B cell (primary cell): ENCODE measurements at regions not wholly inside any gene's neighbourhood (a gene's known extent, or its start where the extent isn't known, plus 50 kb on each side); places are given as distances from the start of the nearest gene placed in this dataset.

ENCODE experiments used
- ATAC-seq: fragments of 200-7000 bp; cut with Tn5 transposase; one replicate; pipeline ENCODE4 v1.10.0; 2021; ENCODE audit warnings: low read depth, mild to moderate bottlenecking, moderate number of reproducible peaks, moderate library complexity
- CTCF ChIA-PET: fragments of 350-600 bp; sonication (Branson Sonifier 250); formaldehyde crosslinking; loops from one replicate; lab custom pipeline; 2021; ENCODE audit warnings: antibody characterized with exemption, inconsistent platforms; lab: Charles Lee
- POLR2A ChIA-PET: fragments of 350-600 bp; sonication (Branson Sonifier 250); formaldehyde crosslinking; loops from one replicate; lab custom pipeline; 2021; ENCODE audit warnings: antibody characterized with exemption; lab: Charles Lee
- DNase-seq: peaks from one replicate; pipeline ENCODE4 v3.0.0; 2013
- H2AFZ ChIP-seq: 2 replicates; pipeline ENCODE4 v1.6.1; 2012; ENCODE audit warnings: mild to moderate bottlenecking, low read depth, low read length; ENCODE audit not compliant: insufficient read depth, poor library complexity, severe bottlenecking
- H3K27ac ChIP-seq, 2 donors: 1 replicate in 1 of 2; 2 replicates in 1 of 2; pipeline ENCODE4 v1.5.1; 2012 to 2013; ENCODE audit warnings: low read length in 2 of 2, mild to moderate bottlenecking in 2 of 2, moderate library complexity in 1 of 2
- H3K27me3 ChIP-seq, 4 experiments: fragments of 200-600 bp in 1 of 4; sonication (generic) in 1 of 4; replicated peaks in 1 of 4; 1 replicate in 2 of 4; 2 replicates in 2 of 4; pipeline versions ENCODE4 v1.6.1 to v1.7.0; 2013 to 2016; ENCODE audit warnings: low read length in 3 of 4, mild to moderate bottlenecking in 2 of 4, mixed read lengths in 1 of 4, moderate library complexity in 1 of 4; ENCODE audit not compliant: insufficient read depth in 4 of 4, control insufficient read depth in 3 of 4; ENCODE audit errors: control extremely low read depth in 1 of 4
- H3K36me3 ChIP-seq, 2 experiments: replicated peaks in 1 of 2; 1 replicate in 1 of 2; 2 replicates in 1 of 2; pipeline versions ENCODE4 v1.6.1 to v1.7.1; 2013; ENCODE audit warnings: low read length in 1 of 2; ENCODE audit not compliant: insufficient read depth in 2 of 2, control insufficient read depth in 1 of 2; ENCODE audit errors: control extremely low read depth in 1 of 2, extremely low read depth in 1 of 2
- H3K4me1 ChIP-seq, 2 donors: fragments of 200-600 bp in 1 of 2; sonication (generic) in 1 of 2; 1 replicate in 1 of 2; 2 replicates in 1 of 2; pipeline versions ENCODE4 v1.5.1 to v1.6.1; 2013 to 2017; ENCODE audit warnings: low read length in 2 of 2; ENCODE audit not compliant: control insufficient read depth in 2 of 2, insufficient read depth in 2 of 2
- H3K4me2 ChIP-seq: replicated peaks from 2 replicates; pipeline ENCODE3; 2012; ENCODE audit warnings: mild to moderate bottlenecking, low read depth, low read length; ENCODE audit not compliant: poor library complexity, severe bottlenecking
- H3K4me3 ChIP-seq, 5 experiments: fragments of 200-600 bp in 1 of 5; sonication (generic) in 1 of 5; 1 replicate in 3 of 5; 2 replicates in 2 of 5; pipeline versions ENCODE4 v1.5.1 to v1.7.0; 2011 to 2016; ENCODE audit warnings: low read length in 4 of 5, mild to moderate bottlenecking in 4 of 5, low read depth in 2 of 5, control low read depth in 1 of 5, moderate library complexity in 1 of 5; ENCODE audit not compliant: insufficient read depth in 1 of 5; ENCODE audit errors: control extremely low read depth in 1 of 5, extremely low read depth in 1 of 5
- H3K79me2 ChIP-seq: fragments of 200-600 bp; sonication (generic); one replicate; pipeline ENCODE4 v1.6.0; 2016; ENCODE audit warnings: low read length; ENCODE audit not compliant: control insufficient read depth, insufficient read depth
- H3K9ac ChIP-seq: fragments of 200-600 bp; sonication (generic); 2 replicates; pipeline ENCODE4 v1.6.1; 2017; ENCODE audit warnings: mild to moderate bottlenecking, low read length, moderate library complexity
- H3K9me3 ChIP-seq, 3 donors: one replicate each; pipeline versions ENCODE4 v1.6.1 to v1.7.1; 2013; ENCODE audit warnings: low read length in 2 of 3; ENCODE audit not compliant: control insufficient read depth in 2 of 3, insufficient read depth in 1 of 3; ENCODE audit errors: control extremely low read depth in 1 of 3
- H4K20me1 ChIP-seq: 2 replicates; pipeline ENCODE4 v1.6.0; 2012; ENCODE audit warnings: mild to moderate bottlenecking, low read length; ENCODE audit not compliant: insufficient read depth, control insufficient read depth, poor library complexity, severe bottlenecking
- H3K27ac Mint-ChIP-seq: one replicate; pipeline ENCODE4 v1.8.0; 2021; ENCODE audit warnings: mixed read lengths
- H3K27me3 Mint-ChIP-seq: one replicate; pipeline ENCODE4 v1.8.0; 2021; ENCODE audit warnings: mixed read lengths
- H3K4me1 Mint-ChIP-seq: one replicate; pipeline ENCODE4 v1.8.0; 2021; ENCODE audit warnings: mixed read lengths
- H3K4me3 Mint-ChIP-seq: one replicate; pipeline ENCODE4 v1.8.0; 2021; ENCODE audit warnings: mixed read lengths
- H3K9me3 Mint-ChIP-seq: one replicate; pipeline ENCODE4 v1.8.0; 2022; ENCODE audit warnings: mixed read lengths; ENCODE audit not compliant: insufficient read depth
- EZH2 ChIP-seq: IDR thresholded peaks from 2 replicates; pipeline ENCODE4 v1.6.1; 2012; ENCODE audit warnings: borderline replicate concordance, low read depth, mild to moderate bottlenecking, moderate library complexity, low read length; ENCODE audit not compliant: insufficient read depth, poor library complexity, severe bottlenecking
- WGBS: methylation state at CpG from one replicate; pipeline ENCODE4 v1.1.5; 2013; ENCODE audit warnings: missing lambda C conversion rate; ENCODE audit not compliant: insufficient coverage; 5-methylcytosine and 5-hydroxymethylcytosine counted together
- intact Hi-C: fragments of 100-400 bp; cut with micrococcal nuclease; formaldehyde crosslinking; loops from one replicate; pipeline ENCODE4 v1.10.0; 2022
- TF ChIP-seq, protein P1 (sequence below): fragments of 200-600 bp; IDR thresholded peaks from one replicate; pipeline ENCODE4 v1.8.0; 2022; ENCODE audit warnings: antibody characterized with exemption, mild to moderate bottlenecking

DNA sequence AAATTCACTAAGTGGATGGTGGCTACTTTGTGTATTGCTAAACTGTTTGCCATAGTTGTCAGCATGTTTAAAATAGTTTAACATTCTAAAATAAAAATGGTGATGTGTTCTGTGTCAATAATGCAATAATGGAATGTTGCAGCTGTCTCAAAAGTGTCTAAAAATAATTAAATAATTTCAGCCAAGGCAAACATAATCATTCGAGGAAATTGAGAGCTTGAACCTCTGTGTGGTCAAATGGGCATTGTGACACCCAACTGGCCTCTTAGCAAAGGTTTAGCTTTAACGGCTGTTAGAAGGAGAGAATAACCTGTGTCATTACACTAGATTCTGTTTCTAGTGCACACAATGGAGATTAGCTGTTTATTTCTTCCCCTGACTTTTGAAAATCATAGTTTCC is 278.5 kb downstream of the TMEM167A start:
- TF ChIP-seq, protein P1, sequence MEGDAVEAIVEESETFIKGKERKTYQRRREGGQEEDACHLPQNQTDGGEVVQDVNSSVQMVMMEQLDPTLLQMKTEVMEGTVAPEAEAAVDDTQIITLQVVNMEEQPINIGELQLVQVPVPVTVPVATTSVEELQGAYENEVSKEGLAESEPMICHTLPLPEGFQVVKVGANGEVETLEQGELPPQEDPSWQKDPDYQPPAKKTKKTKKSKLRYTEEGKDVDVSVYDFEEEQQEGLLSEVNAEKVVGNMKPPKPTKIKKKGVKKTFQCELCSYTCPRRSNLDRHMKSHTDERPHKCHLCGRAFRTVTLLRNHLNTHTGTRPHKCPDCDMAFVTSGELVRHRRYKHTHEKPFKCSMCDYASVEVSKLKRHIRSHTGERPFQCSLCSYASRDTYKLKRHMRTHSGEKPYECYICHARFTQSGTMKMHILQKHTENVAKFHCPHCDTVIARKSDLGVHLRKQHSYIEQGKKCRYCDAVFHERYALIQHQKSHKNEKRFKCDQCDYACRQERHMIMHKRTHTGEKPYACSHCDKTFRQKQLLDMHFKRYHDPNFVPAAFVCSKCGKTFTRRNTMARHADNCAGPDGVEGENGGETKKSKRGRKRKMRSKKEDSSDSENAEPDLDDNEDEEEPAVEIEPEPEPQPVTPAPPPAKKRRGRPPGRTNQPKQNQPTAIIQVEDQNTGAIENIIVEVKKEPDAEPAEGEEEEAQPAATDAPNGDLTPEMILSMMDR, result no peak
- no peak for TF ChIP-seq EZH2
- Mint-ChIP-seq H3K27me3 (peaks cover 3% of the 10 kb centered on the region), H3K27ac (no peak overlapping the region), H3K4me1 (peaks cover 2% of the 10 kb centered on the region), H3K9me3 (no peaks in the 10 kb centered on the region), H3K4me3 (no peak overlapping the region)
- H3K9me3 ChIP-seq, result no peaks in the 10 kb centered on the region
- H3K79me2 ChIP-seq, result no peaks in the 10 kb centered on the region
- no peaks in the 10 kb centered on the region for H3K4me1 ChIP-seq
- H3K27me3 ChIP-seq, result no peaks in the 10 kb centered on the region
- DNase-seq, result no peak
- H3K4me3 ChIP-seq, result no peak overlapping the region
- H2AFZ ChIP-seq, result no peak overlapping the region
- CTCF ChIA-PET, result no interaction called here
- H4K20me1 ChIP-seq, result no peaks in the 10 kb centered on the region
- intact Hi-C loops, result no loop called here
- ATAC-seq, result no peak
- no peaks in the 10 kb centered on the region for H3K36me3 ChIP-seq
- no peak overlapping the region for H3K27ac ChIP-seq
- POLR2A ChIA-PET, result no interaction called here
- H3K9ac ChIP-seq, result no peak overlapping the region
- WGBS, result no CpG with 5 or more reads among the region's 2 CpGs
- no peak overlapping the region for H3K4me2 ChIP-seq

DNA sequence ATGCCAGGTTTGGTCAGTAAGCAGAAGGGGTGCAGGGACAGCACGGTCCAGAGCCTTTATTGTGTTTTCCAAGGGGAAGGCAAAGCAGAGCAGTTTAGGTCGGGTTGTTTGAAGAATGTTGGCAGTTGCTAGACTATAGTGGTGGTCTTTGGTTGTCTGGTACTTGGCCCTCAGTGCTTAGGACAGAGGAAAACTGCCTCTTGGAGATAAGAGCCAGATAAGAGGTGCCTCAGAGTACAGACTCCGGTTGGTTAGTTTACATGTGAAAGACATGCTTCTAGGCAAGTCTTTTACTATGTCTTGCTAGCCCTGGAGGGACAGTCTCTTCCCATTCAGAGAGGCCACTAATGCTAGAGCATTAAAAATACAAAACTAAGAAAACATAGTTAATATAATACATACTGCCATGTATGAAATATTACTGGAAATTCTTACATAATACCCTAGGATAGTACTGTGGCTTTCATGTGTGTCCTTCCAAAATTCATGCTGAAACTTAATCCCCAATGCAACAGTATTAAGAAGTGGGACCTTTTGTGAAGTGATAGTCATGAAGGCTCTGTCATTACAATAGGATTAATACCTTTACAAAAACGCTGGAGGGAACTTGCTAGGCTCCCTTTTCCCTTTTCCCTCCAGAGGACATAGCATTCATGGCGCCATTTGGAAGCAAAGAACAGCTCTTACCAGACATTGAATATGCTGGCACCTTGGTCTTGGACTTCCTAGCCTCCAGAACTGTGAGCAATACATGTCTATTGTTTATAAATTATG is 280.4 kb downstream of the TMEM167A start:
- intact Hi-C loops, result no loop called here
- Mint-ChIP-seq H3K4me3 (no peak overlapping the region), H3K4me1 (no peaks in the 10 kb centered on the region), H3K27me3 (peaks cover 3% of the 10 kb centered on the region), H3K9me3 (peaks cover 3% of the 10 kb centered on the region), H3K27ac (no peak overlapping the region)
- no peak overlapping the region for H3K27ac ChIP-seq
- H3K4me1 ChIP-seq, result no peaks in the 10 kb centered on the region
- H3K9me3 ChIP-seq, result no peaks in the 10 kb centered on the region
- ChIA-PET CTCF (no interaction called here), POLR2A (no interaction called here)
- H3K36me3 ChIP-seq, result no peaks in the 10 kb centered on the region
- ATAC-seq (no peak), DNase-seq (no peak)
- H3K4me3 ChIP-seq, result no peak overlapping the region
- WGBS, result 84% methylated on average over 2 of the region's 5 CpGs
- no peaks in the 10 kb centered on the region for H4K20me1 ChIP-seq
- H3K9ac ChIP-seq, result no peak overlapping the region
- no peak overlapping the region for H2AFZ ChIP-seq
- no peaks in the 10 kb centered on the region for H3K27me3 ChIP-seq
- no peak overlapping the region for H3K4me2 ChIP-seq
- H3K79me2 ChIP-seq, result no peaks in the 10 kb centered on the region
- TF ChIP-seq, protein P1, result no peak
- TF ChIP-seq EZH2, result no peak
